Stimulated activated CD8-positive, alpha-beta memory T cell treated with anti-CD3 and anti-CD28 coated beads, Interleukin-2, amount 100 ng/mL, for 48 hours (primary cell): ENCODE measurements at regions not wholly inside any gene's neighbourhood (a gene's known extent, or its start where the extent isn't known, plus 50 kb on each side); places are given as distances from the start of the nearest gene placed in this dataset.

Experiments
- DNase-seq, 2 donors: peaks; one replicate each; pipeline ENCODE4 v3.0.0-alpha.2; 2020; ENCODE audit warnings: low read depth in 2 of 2

- DNase-seq: no peak
These were observed 304.6 kb downstream of the ACTL7B start for GRCh38 chr9:108551030-108551841.

GRCh38 chr9:108550106-108550505, 305.7 kb downstream of the ACTL7B start:
- no peak for DNase-seq

- DNase-seq: no peak
These were observed 306.6 kb downstream of the ACTL7B start for GRCh38 chr9:108549184-108549583.

- no peak for DNase-seq
These were observed 308.2 kb downstream of the ACTL7B start for GRCh38 chr9:108547411-108548135.

GRCh38 chr9:108546215-108546614, 309.6 kb downstream of the ACTL7B start:
- DNase-seq: no peak

- DNase-seq: no peak
These were observed 310.4 kb downstream of the ACTL7B start for GRCh38 chr9:108545436-108545835.

GRCh38 chr9:108544866-108545265, 310.9 kb downstream of the ACTL7B start:
- DNase-seq: no peak

GRCh38 chr9:108543251-108543778, 312.5 kb downstream of the ACTL7B start:
- DNase-seq: no peak

- DNase-seq: no peak
These were observed 318.0 kb downstream of the ACTL7B start for GRCh38 chr9:108537756-108538155.

- no peak for DNase-seq
These were observed 318.8 kb downstream of the ACTL7B start for GRCh38 chr9:108536836-108537601.

GRCh38 chr9:108535526-108535925, 320.3 kb downstream of the ACTL7B start:
- DNase-seq: no peak

GRCh38 chr9:108534741-108535140, 321.0 kb downstream of the ACTL7B start:
- no peak for DNase-seq

GRCh38 chr9:108530141-108530540, 325.6 kb downstream of the ACTL7B start:
- no peak for DNase-seq

GRCh38 chr9:108528231-108528630, 327.6 kb downstream of the ACTL7B start:
- DNase-seq: no peak

GRCh38 chr9:108526518-108526917, 329.3 kb downstream of the ACTL7B start:
- DNase-seq: no peak

- no peak for DNase-seq
These were observed 330.6 kb downstream of the ACTL7B start for GRCh38 chr9:108525186-108525585.

- DNase-seq: no peak
These were observed 334.7 kb downstream of the ACTL7B start for GRCh38 chr9:108521063-108521590.

- DNase-seq: no peak
These were observed 336.3 kb downstream of the ACTL7B start for GRCh38 chr9:108519437-108519836.

- no peak for DNase-seq
These were observed 338.0 kb downstream of the ACTL7B start for GRCh38 chr9:108517651-108518365.

GRCh38 chr9:108516391-108516790, 339.4 kb downstream of the ACTL7B start:
- DNase-seq: no peak

GRCh38 chr9:108515856-108516255, 339.9 kb downstream of the ACTL7B start:
- no peak for DNase-seq
